ENCODE measurements at regions not wholly inside any gene's neighbourhood (a gene's known extent, or its start where the extent isn't known, plus 50 kb on each side); places are given as distances from the start of the nearest gene placed in this dataset.

DNA sequence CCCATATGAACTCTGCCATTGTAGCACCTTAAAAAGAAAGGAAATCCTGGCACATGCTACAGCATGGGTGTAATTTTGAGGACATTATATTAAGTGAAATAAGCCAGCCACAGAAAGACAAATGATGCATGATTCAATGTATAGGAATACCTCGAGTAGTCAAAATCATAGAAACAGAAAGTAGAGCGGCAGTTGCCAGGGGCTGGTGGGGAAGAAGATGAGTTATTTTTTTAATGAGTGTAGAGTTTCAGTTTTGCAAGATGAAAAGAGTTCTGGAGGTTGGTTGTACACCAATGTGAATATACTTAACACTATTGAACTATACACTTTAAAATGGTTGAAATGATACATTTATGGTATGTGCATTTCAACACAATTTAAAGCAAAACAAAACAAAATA, 133.0 kb downstream of the ZDHHC21 start:
- H3K4me1 Mint-ChIP-seq: peaks cover 27% of the 10 kb centered on the region
- no peaks in the 10 kb centered on the region for H3K9me3 ChIP-seq (ENCODE audit: control insufficient read depth, low read length)
- 97 to 100% methylated on average over 2 of the region's 2 CpGs for WGBS, 2 experiments (ENCODE audit: insufficient coverage in 1 of 2, insufficient read length in 1 of 2)

DNA sequence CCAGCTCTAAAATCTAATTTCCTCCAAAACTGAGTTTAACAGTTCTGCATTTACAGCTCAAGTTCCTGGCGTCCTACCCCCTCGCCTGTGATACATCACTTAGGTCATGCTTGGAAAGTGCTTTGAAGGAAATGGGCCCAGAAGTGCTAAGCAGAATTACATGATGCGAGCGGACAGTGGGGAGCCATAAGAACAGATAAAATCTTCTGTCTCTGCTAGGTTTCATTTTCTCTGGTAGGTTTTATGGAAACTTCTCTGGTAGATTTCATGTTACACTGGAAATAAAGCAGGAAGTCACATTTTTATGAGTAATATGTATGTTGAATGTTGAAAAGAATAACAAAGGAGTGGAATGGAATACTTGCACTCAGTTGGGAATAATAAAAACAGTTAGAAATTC, 138.3 kb downstream of the ZDHHC21 start:
- H3K4me1 Mint-ChIP-seq: no peaks in the 10 kb centered on the region
- no peak overlapping the region for H3K4me3 Mint-ChIP-seq
- no peak overlapping the region for H3K27ac Mint-ChIP-seq

More for the DNA sequence above, 133.0 kb downstream of the ZDHHC21 start:
- H3K27ac Mint-ChIP-seq: no peak overlapping the region
- Histone ChIP-seq H3K4me3 (ENCODE audit: low read length) (no peak overlapping the region), H3K27me3 (ENCODE audit: control insufficient read depth, insufficient read depth, low read length, poor library complexity, severe bottlenecking) (no peaks in the 10 kb centered on the region), H3K27ac (ENCODE audit: low read depth, low read length) (no peak overlapping the region), H3K36me3 (ENCODE audit: control insufficient read depth, insufficient read depth, low read length) (no peaks in the 10 kb centered on the region), H3K9ac (ENCODE audit: extremely low read depth, low read length, poor library complexity, severe bottlenecking) (no peak overlapping the region), H3K4me1 (ENCODE audit: control insufficient read depth, insufficient read depth, low read length) (peaks cover 8% of the 10 kb centered on the region)
- no peaks in the 10 kb centered on the region for H3K9me3 Mint-ChIP-seq
- H3K36me3 Mint-ChIP-seq (ENCODE audit: low read depth): no peaks in the 10 kb centered on the region
- TF ChIP-seq, protein P1, sequence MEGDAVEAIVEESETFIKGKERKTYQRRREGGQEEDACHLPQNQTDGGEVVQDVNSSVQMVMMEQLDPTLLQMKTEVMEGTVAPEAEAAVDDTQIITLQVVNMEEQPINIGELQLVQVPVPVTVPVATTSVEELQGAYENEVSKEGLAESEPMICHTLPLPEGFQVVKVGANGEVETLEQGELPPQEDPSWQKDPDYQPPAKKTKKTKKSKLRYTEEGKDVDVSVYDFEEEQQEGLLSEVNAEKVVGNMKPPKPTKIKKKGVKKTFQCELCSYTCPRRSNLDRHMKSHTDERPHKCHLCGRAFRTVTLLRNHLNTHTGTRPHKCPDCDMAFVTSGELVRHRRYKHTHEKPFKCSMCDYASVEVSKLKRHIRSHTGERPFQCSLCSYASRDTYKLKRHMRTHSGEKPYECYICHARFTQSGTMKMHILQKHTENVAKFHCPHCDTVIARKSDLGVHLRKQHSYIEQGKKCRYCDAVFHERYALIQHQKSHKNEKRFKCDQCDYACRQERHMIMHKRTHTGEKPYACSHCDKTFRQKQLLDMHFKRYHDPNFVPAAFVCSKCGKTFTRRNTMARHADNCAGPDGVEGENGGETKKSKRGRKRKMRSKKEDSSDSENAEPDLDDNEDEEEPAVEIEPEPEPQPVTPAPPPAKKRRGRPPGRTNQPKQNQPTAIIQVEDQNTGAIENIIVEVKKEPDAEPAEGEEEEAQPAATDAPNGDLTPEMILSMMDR (conservative IDR thresholded peaks at IDR 0.05): no peak
- no peaks in the 10 kb centered on the region for H3K27me3 Mint-ChIP-seq (ENCODE audit: insufficient read depth)
- DNase-seq: no peak
- no peak overlapping the region for H3K4me3 Mint-ChIP-seq

DNA sequence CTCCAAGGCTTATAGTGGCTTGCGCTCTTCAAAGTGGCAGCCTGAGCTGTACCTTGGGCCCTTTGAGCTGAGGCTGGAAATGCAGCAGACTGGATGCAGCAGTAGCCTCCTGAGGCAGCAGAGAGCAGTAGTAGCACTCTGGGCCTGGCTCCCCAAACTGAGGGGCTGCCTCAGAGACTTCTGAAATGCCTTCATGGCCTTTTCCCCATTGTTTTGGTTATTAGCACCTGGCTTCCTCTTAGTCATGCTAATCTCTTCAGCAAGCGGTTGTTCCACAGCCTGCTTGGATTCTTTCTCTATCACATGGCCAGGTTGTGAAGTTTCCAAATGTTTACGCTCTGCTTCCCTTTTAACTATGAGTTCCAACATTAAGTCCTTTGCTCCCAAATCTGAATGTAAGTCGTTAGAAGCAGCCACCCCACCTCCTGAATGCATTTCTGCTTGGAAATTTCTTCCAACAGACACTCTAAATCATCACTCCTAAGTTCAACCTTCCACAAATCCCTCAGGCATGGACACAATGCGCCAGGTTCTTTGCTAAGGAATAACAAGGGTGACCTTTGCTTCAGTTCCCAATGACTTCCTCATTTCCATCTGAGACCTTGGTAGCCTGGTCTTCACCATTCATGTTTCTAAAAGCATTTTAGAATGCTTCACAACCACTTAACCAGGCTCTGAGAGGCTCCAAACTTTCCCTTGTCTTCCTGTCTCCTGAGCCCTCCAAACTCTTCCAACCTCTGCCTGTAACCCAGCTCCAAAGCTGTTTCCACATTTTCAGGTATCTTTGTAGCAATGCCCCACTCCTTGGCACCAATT, 145.8 kb downstream of the ZDHHC21 start:
- Histone ChIP-seq H3K27me3 (ENCODE audit: control insufficient read depth, insufficient read depth, low read length, poor library complexity, severe bottlenecking) (no peaks in the 10 kb centered on the region), H3K27ac (ENCODE audit: low read depth, low read length) (peak overlapping the region; percentile 14), H3K9ac (ENCODE audit: extremely low read depth, low read length, poor library complexity, severe bottlenecking) (no peak overlapping the region), H3K36me3 (ENCODE audit: control insufficient read depth, insufficient read depth, low read length) (no peaks in the 10 kb centered on the region), H3K4me3 (ENCODE audit: low read length) (peak overlapping the region; percentile 43), H3K4me1 (ENCODE audit: control insufficient read depth, insufficient read depth, low read length) (peaks cover 4% of the 10 kb centered on the region), H3K9me3 (ENCODE audit: control insufficient read depth, low read length) (peaks cover 19% of the 10 kb centered on the region)
- H3K4me3 Mint-ChIP-seq: no peak overlapping the region
- no peaks in the 10 kb centered on the region for H3K27me3 Mint-ChIP-seq (ENCODE audit: insufficient read depth)
- peaks cover 20% of the 10 kb centered on the region for H3K9me3 Mint-ChIP-seq
- peak; percentile 94 for DNase-seq
- peaks cover 9% of the 10 kb centered on the region for H3K36me3 Mint-ChIP-seq (ENCODE audit: low read depth)
- peaks cover 29% of the 10 kb centered on the region for H3K4me1 Mint-ChIP-seq
- H3K27ac Mint-ChIP-seq: peak overlapping the region; percentile 95
- TF ChIP-seq, protein P1 (conservative IDR thresholded peaks at IDR 0.05): peak; percentile 79
- WGBS, 2 experiments (ENCODE audit: insufficient coverage in 1 of 2, insufficient read length in 1 of 2): 40 to 63% methylated on average over 4 to 5 of the region's 5 CpGs

More for the DNA sequence above, 138.3 kb downstream of the ZDHHC21 start:
- TF ChIP-seq, protein P1 (conservative IDR thresholded peaks at IDR 0.05): no peak
- Histone ChIP-seq H3K9me3 (ENCODE audit: control insufficient read depth, low read length) (no peaks in the 10 kb centered on the region), H3K9ac (ENCODE audit: extremely low read depth, low read length, poor library complexity, severe bottlenecking) (no peak overlapping the region), H3K27ac (ENCODE audit: low read depth, low read length) (no peak overlapping the region), H3K4me1 (ENCODE audit: control insufficient read depth, insufficient read depth, low read length) (no peaks in the 10 kb centered on the region), H3K4me3 (ENCODE audit: low read length) (no peak overlapping the region), H3K27me3 (ENCODE audit: control insufficient read depth, insufficient read depth, low read length, poor library complexity, severe bottlenecking) (no peaks in the 10 kb centered on the region), H3K36me3 (ENCODE audit: control insufficient read depth, insufficient read depth, low read length) (no peaks in the 10 kb centered on the region)
- Mint-ChIP-seq H3K36me3 (ENCODE audit: low read depth) (no peaks in the 10 kb centered on the region), H3K9me3 (no peaks in the 10 kb centered on the region), H3K27me3 (ENCODE audit: insufficient read depth) (no peaks in the 10 kb centered on the region)
- no peak for DNase-seq
- WGBS, 2 experiments (ENCODE audit: insufficient coverage in 1 of 2, insufficient read length in 1 of 2): 87 to 95% methylated on average over 2 to 4 of the region's 4 CpGs

All from endodermal cell (in vitro differentiated cells).